Ectodermal cell (in vitro differentiated cells): ENCODE measurements at regions not wholly inside any gene's neighbourhood (a gene's known extent, or its start where the extent isn't known, plus 50 kb on each side); places are given as distances from the start of the nearest gene placed in this dataset.
"Not testable (repeated sequence)": the region's sequence is repeated elsewhere in the genome, so short reads cannot be mapped to it uniquely, and the experiment has no call there.

ENCODE experiments used
- H3K27ac ChIP-seq: 2 replicates; pipeline ENCODE4 v1.7.0; 2013; ENCODE audit warnings: mild to moderate bottlenecking, low read depth, low read length; ENCODE audit not compliant: insufficient read depth, poor library complexity, severe bottlenecking
- H3K27me3 ChIP-seq: 2 replicates; pipeline ENCODE4 v1.7.0; 2013; ENCODE audit warnings: mild to moderate bottlenecking, low read length; ENCODE audit not compliant: insufficient read depth, control insufficient read depth, poor library complexity, severe bottlenecking
- H3K36me3 ChIP-seq: one replicate; pipeline ENCODE4 v1.7.0; 2013; ENCODE audit warnings: low read length; ENCODE audit not compliant: control insufficient read depth, insufficient read depth
- H3K4me1 ChIP-seq: one replicate; pipeline ENCODE4 v1.7.0; 2013; ENCODE audit warnings: low read length; ENCODE audit not compliant: control insufficient read depth, insufficient read depth
- H3K4me3 ChIP-seq: 2 replicates; pipeline ENCODE4 v1.7.0; 2013; ENCODE audit warnings: low read depth, low read length, control low read depth; ENCODE audit not compliant: insufficient read depth
- H3K9me3 ChIP-seq: 2 replicates; pipeline ENCODE4 v1.7.0; 2013; ENCODE audit warnings: mild to moderate bottlenecking, low read length, moderate library complexity; ENCODE audit not compliant: control insufficient read depth
- WGBS, 2 experiments: methylation state at CpG; one replicate each; pipeline ENCODE4 v1.1.7; 2013; ENCODE audit warnings: missing lambda C conversion rate in 2 of 2; 5-methylcytosine and 5-hydroxymethylcytosine counted together

- not testable (repeated sequence) for H3K27ac ChIP-seq, H3K4me3 ChIP-seq, H3K4me1 ChIP-seq, H3K27me3 ChIP-seq, H3K36me3 ChIP-seq, H3K9me3 ChIP-seq
- 75% methylated on average over 2 of the region's 2 CpGs; no CpG with 5 or more reads in 1 of the 2 experiments for WGBS, 2 experiments
These were observed 278.5 kb upstream of the RAI14 start for GRCh38 chr5:34377651-34378050.

GRCh38 chr5:34378498-34378897 lies 277.6 kb upstream of the RAI14 start:
- not testable (repeated sequence) for H3K27ac ChIP-seq, H3K36me3 ChIP-seq, H3K4me1 ChIP-seq, H3K27me3 ChIP-seq, H3K9me3 ChIP-seq, H3K4me3 ChIP-seq
- WGBS, 2 experiments, result 94 to 95% methylated on average over 2 of the region's 2 CpGs

GRCh38 chr5:34388754-34389153 lies 267.4 kb upstream of the RAI14 start:
- not testable (repeated sequence) for H3K27ac ChIP-seq, H3K36me3 ChIP-seq, H3K9me3 ChIP-seq, H3K27me3 ChIP-seq, H3K4me1 ChIP-seq, H3K4me3 ChIP-seq
- WGBS, 2 experiments, result 62 to 81% methylated on average over 2 of the region's 3 CpGs

- Histone ChIP-seq H3K27me3 (no peaks in the 10 kb centered on the region), H3K4me3 (no peak overlapping the region), H3K27ac (no peak overlapping the region), H3K4me1 (peaks cover 23% of the 10 kb centered on the region), H3K9me3 (no peaks in the 10 kb centered on the region), H3K36me3 (no peaks in the 10 kb centered on the region)
These were observed 246.8 kb upstream of the RAI14 start for GRCh38 chr5:34409373-34409772.

GRCh38 chr5:34410411-34411139 lies 245.6 kb upstream of the RAI14 start:
- Histone ChIP-seq H3K9me3 (no peaks in the 10 kb centered on the region), H3K4me1 (peaks cover 23% of the 10 kb centered on the region), H3K4me3 (no peak overlapping the region), H3K27ac (no peak overlapping the region), H3K36me3 (no peaks in the 10 kb centered on the region), H3K27me3 (no peaks in the 10 kb centered on the region)
- 27 to 43% methylated on average over 2 of the region's 2 CpGs for WGBS, 2 experiments

GRCh38 chr5:34411470-34412346 lies 244.4 kb upstream of the RAI14 start:
- H3K27ac ChIP-seq, result peak overlapping the region; percentile 67
- H3K4me3 ChIP-seq, result no peak overlapping the region
- H3K4me1 ChIP-seq, result peaks cover 23% of the 10 kb centered on the region
- no peaks in the 10 kb centered on the region for H3K9me3 ChIP-seq
- H3K36me3 ChIP-seq, result no peaks in the 10 kb centered on the region
- no peaks in the 10 kb centered on the region for H3K27me3 ChIP-seq

- no peak overlapping the region for H3K4me3 ChIP-seq
- no peaks in the 10 kb centered on the region for H3K36me3 ChIP-seq
- peaks cover 23% of the 10 kb centered on the region for H3K4me1 ChIP-seq
- H3K9me3 ChIP-seq, result no peaks in the 10 kb centered on the region
- WGBS, 2 experiments, result 57 to 70% methylated on average over 2 of the region's 2 CpGs
- no peak overlapping the region for H3K27ac ChIP-seq
- H3K27me3 ChIP-seq, result no peaks in the 10 kb centered on the region
These were observed 243.4 kb upstream of the RAI14 start for GRCh38 chr5:34412736-34413135.

- H3K27ac ChIP-seq, result no peak overlapping the region
- no peaks in the 10 kb centered on the region for H3K27me3 ChIP-seq
- H3K9me3 ChIP-seq, result no peaks in the 10 kb centered on the region
- peaks cover 21% of the 10 kb centered on the region for H3K4me1 ChIP-seq
- H3K4me3 ChIP-seq, result no peak overlapping the region
- 47% methylated on average over 2 of the region's 2 CpGs; no CpG with 5 or more reads in 1 of the 2 experiments for WGBS, 2 experiments
- no peaks in the 10 kb centered on the region for H3K36me3 ChIP-seq
These were observed 240.4 kb upstream of the RAI14 start for GRCh38 chr5:34415559-34416198.

GRCh38 chr5:34416501-34417008 lies 239.6 kb upstream of the RAI14 start:
- no peak overlapping the region for H3K27ac ChIP-seq
- H3K36me3 ChIP-seq, result no peaks in the 10 kb centered on the region
- H3K27me3 ChIP-seq, result no peaks in the 10 kb centered on the region
- no peaks in the 10 kb centered on the region for H3K9me3 ChIP-seq
- H3K4me1 ChIP-seq, result peaks cover 13% of the 10 kb centered on the region
- no peak overlapping the region for H3K4me3 ChIP-seq

- not testable (repeated sequence) for H3K27me3 ChIP-seq, H3K9me3 ChIP-seq, H3K36me3 ChIP-seq, H3K4me1 ChIP-seq, H3K4me3 ChIP-seq, H3K27ac ChIP-seq
- WGBS, 2 experiments, result 90 to 91% methylated on average over 2 of the region's 2 CpGs
These were observed 235.9 kb upstream of the RAI14 start for GRCh38 chr5:34420191-34420590.
